H1 (cell line): ENCODE measurements at regions not wholly inside any gene's neighbourhood (a gene's known extent, or its start where the extent isn't known, plus 50 kb on each side); places are given as distances from the start of the nearest gene placed in this dataset.

Experiments
- CTCF ChIA-PET: fragments of 300-600 bp; sonication (Branson Sonifier 250); formaldehyde crosslinking; loops from one replicate; lab custom pipeline; 2021; ENCODE audit not compliant: partially characterized antibody; lab: Charles Lee
- POLR2A ChIA-PET: fragments of 300-600 bp; sonication (Branson Sonifier 250); formaldehyde crosslinking; loops from one replicate; lab custom pipeline; 2021; ENCODE audit warnings: inconsistent platforms; ENCODE audit not compliant: partially characterized antibody; lab: Charles Lee
- DNase-seq, 2 experiments: peaks; one replicate each; pipeline versions ENCODE4 v3.0.0 to v3.0.0-alpha.2; 2010 to 2022; ENCODE audit warnings: low spot score in 2 of 2, low read depth in 1 of 2, mixed read lengths in 1 of 2
- FAIRE-seq: peaks from 2 replicates; lab custom pipeline; 2011; peaks lifted over from hg19 to GRCh38; lab: Jason Lieb, UNC
- H2AFZ ChIP-seq: 2 replicates; pipeline ENCODE4 v1.8.1; 2012; ENCODE audit warnings: low read length, inconsistent platforms
- H2AK5ac ChIP-seq: 2 replicates; pipeline ENCODE4 v1.6.1; 2013; ENCODE audit warnings: low read depth, low read length
- H2BK120ac ChIP-seq: replicated peaks from 2 replicates; pipeline ENCODE3; 2013; ENCODE audit warnings: low read depth, low read length, inconsistent platforms
- H2BK12ac ChIP-seq: 2 replicates; pipeline ENCODE4 v1.6.1; 2013; ENCODE audit warnings: low read depth, low read length
- H2BK15ac ChIP-seq: 2 replicates; pipeline ENCODE4 v1.6.1; 2013; ENCODE audit warnings: low read length
- H2BK20ac ChIP-seq: 2 replicates; pipeline ENCODE4 v1.6.1; 2013; ENCODE audit warnings: low read length
- H2BK5ac ChIP-seq: 2 replicates; pipeline ENCODE4 v1.6.1; 2013; ENCODE audit warnings: low read depth, low read length
- H3K14ac ChIP-seq: 2 replicates; pipeline ENCODE4 v1.6.1; 2013; ENCODE audit warnings: inconsistent platforms; ENCODE audit not compliant: insufficient read length
- H3K18ac ChIP-seq: 2 replicates; pipeline ENCODE4 v1.6.1; 2013; ENCODE audit warnings: low read length; ENCODE audit errors: extremely low read depth
- H3K23ac ChIP-seq: 2 replicates; pipeline ENCODE4 v1.6.1; 2013; ENCODE audit warnings: inconsistent platforms; ENCODE audit not compliant: insufficient read length
- H3K23me2 ChIP-seq: 2 replicates; pipeline ENCODE4 v1.6.1; 2013; ENCODE audit warnings: low read depth, low read length
- H3K27ac ChIP-seq: 2 replicates; pipeline ENCODE4 v1.6.1; 2011; ENCODE audit warnings: low read depth, low read length, inconsistent platforms
- H3K27me3 ChIP-seq, 4 experiments: replicated peaks in 1 of 4; 1 replicate in 1 of 4; 2 replicates in 3 of 4; pipeline versions ENCODE4 v1.6.1 to v1.8.1; 2011 to 2013; ENCODE audit warnings: low read length in 3 of 4, mild to moderate bottlenecking in 3 of 4, inconsistent platforms in 2 of 4, mixed read lengths in 2 of 4, moderate library complexity in 1 of 4; ENCODE audit not compliant: control insufficient read depth in 3 of 4, insufficient read depth in 3 of 4; ENCODE audit errors: extremely low read depth in 1 of 4
- H3K36me3 ChIP-seq, 4 experiments: 2 replicates each; pipeline versions ENCODE4 v1.6.1 to v1.8.1; 2011 to 2013; ENCODE audit warnings: mild to moderate bottlenecking in 4 of 4, low read length in 3 of 4, moderate library complexity in 2 of 4, control low read depth in 1 of 4, inconsistent platforms in 1 of 4; ENCODE audit not compliant: insufficient read depth in 4 of 4, control insufficient read depth in 2 of 4
- H3K4ac ChIP-seq: replicated peaks from 2 replicates; pipeline ENCODE3; 2013; ENCODE audit warnings: low read length, low read depth, mixed read lengths, inconsistent platforms; ENCODE audit not compliant: insufficient read length
- H3K4me1 ChIP-seq, 4 experiments: replicated peaks in 1 of 4; 1 replicate in 1 of 4; 2 replicates in 3 of 4; pipeline versions ENCODE4 v1.6.1 to v1.8.1; 2011 to 2013; ENCODE audit warnings: low read length in 3 of 4, inconsistent platforms in 2 of 4, mixed read lengths in 1 of 4; ENCODE audit not compliant: insufficient read depth in 4 of 4, control insufficient read depth in 3 of 4
- H3K4me2 ChIP-seq, 2 experiments: 2 replicates each; pipeline versions ENCODE4 v1.6.1 to v1.8.1; 2011 to 2013; ENCODE audit warnings: low read depth in 2 of 2, low read length in 2 of 2, control low read depth in 1 of 2, inconsistent platforms in 1 of 2, mild to moderate bottlenecking in 1 of 2; ENCODE audit not compliant: insufficient read depth in 1 of 2
- H3K4me3 ChIP-seq, 4 experiments: fragments of 200-600, 300-600 bp in 1 of 4; sonication (generic), shearing (Covaris generic), sonication (Bioruptor Twin) in 1 of 4; 2 replicates each; pipeline versions ENCODE4 v1.5.1 to v1.8.1; 2011 to 2016; ENCODE audit warnings: low read length in 4 of 4, low read depth in 3 of 4, control low read depth in 2 of 4, inconsistent platforms in 2 of 4, mild to moderate bottlenecking in 2 of 4, mixed read lengths in 1 of 4, moderate library complexity in 1 of 4; ENCODE audit not compliant: insufficient read depth in 2 of 4; ENCODE audit errors: extremely low read depth in 1 of 4
- H3K56ac ChIP-seq: replicated peaks from 2 replicates; pipeline ENCODE3; 2013; ENCODE audit warnings: low read depth, mild to moderate bottlenecking, mixed read lengths, low read length, inconsistent platforms; ENCODE audit not compliant: insufficient read length
- H3K79me1 ChIP-seq: 2 replicates; pipeline ENCODE4 v1.6.1; 2013; ENCODE audit warnings: low read depth, low read length, control low read depth
- H3K79me2 ChIP-seq, 2 experiments: 2 replicates each; pipeline versions ENCODE4 v1.6.1 to v1.8.1; 2012 to 2013; ENCODE audit warnings: low read length in 2 of 2, mild to moderate bottlenecking in 2 of 2, inconsistent platforms in 1 of 2; ENCODE audit not compliant: insufficient read depth in 2 of 2, control insufficient read depth in 1 of 2
- H3K9ac ChIP-seq, 4 experiments: replicated peaks in 1 of 4; 1 replicate in 1 of 4; 2 replicates in 3 of 4; pipeline versions ENCODE4 v1.6.1 to v1.8.1; 2011 to 2013; ENCODE audit warnings: low read depth in 3 of 4, low read length in 3 of 4, control low read depth in 2 of 4, mild to moderate bottlenecking in 2 of 4, moderate library complexity in 2 of 4, inconsistent platforms in 1 of 4; ENCODE audit errors: extremely low read depth in 1 of 4
- H3K9me3 ChIP-seq, 2 experiments: 2 replicates each; pipeline versions ENCODE4 v1.6.1 to v1.8.1; 2012 to 2013; ENCODE audit warnings: mild to moderate bottlenecking in 2 of 2, moderate library complexity in 2 of 2, control low read depth in 1 of 2, inconsistent platforms in 1 of 2, low read depth in 1 of 2, low read length in 1 of 2, mixed read lengths in 1 of 2; ENCODE audit not compliant: insufficient read depth in 2 of 2
- H4K20me1 ChIP-seq, 2 experiments: replicated peaks in 1 of 2; 2 replicates each; pipeline versions ENCODE3 to v1.8.1; 2011 to 2013; ENCODE audit warnings: inconsistent platforms in 2 of 2, low read length in 2 of 2, mild to moderate bottlenecking in 1 of 2; ENCODE audit not compliant: insufficient read depth in 2 of 2, control insufficient read depth in 1 of 2
- H4K5ac ChIP-seq: 2 replicates; pipeline ENCODE4 v1.6.1; 2013; ENCODE audit warnings: low read length, low read depth, mixed read lengths, inconsistent platforms; ENCODE audit not compliant: insufficient read length
- H4K8ac ChIP-seq: 2 replicates; pipeline ENCODE4 v1.8.0; 2013; ENCODE audit warnings: mild to moderate bottlenecking, moderate library complexity, low read length, inconsistent platforms; ENCODE audit not compliant: insufficient read depth; ENCODE audit errors: extremely low read depth
- H4K91ac ChIP-seq: replicated peaks from 2 replicates; pipeline ENCODE3; 2013; ENCODE audit warnings: low read length, mixed read lengths, inconsistent platforms; ENCODE audit not compliant: insufficient read length
- ASH2L ChIP-seq: fragments of 200-600, 300-600 bp; sonication (generic); IDR thresholded peaks from one replicate; pipeline ENCODE4 v1.7.1; 2017; ENCODE audit warnings: low read length
- ATF3 ChIP-seq: IDR thresholded peaks from 2 replicates; pipeline ENCODE4 v1.6.1; 2011; ENCODE audit warnings: low read depth, mild to moderate bottlenecking, low read length; ENCODE audit not compliant: insufficient read depth
- EZH2 ChIP-seq: fragments of 200-600 bp; sonication (generic); IDR thresholded peaks from 2 replicates; pipeline ENCODE4 v1.7.1; 2012; ENCODE audit warnings: low read depth, mild to moderate bottlenecking, moderate library complexity, low read length, inconsistent platforms; ENCODE audit not compliant: severe bottlenecking
- FOSL1 ChIP-seq: IDR thresholded peaks from 2 replicates; pipeline ENCODE4 v1.6.1; 2011; ENCODE audit warnings: mild to moderate bottlenecking, low read depth, low read length, moderate library complexity; ENCODE audit not compliant: insufficient read depth
- HDAC2 ChIP-seq, 2 experiments: fragments of 300-600 bp in 1 of 2; sonication (generic) in 1 of 2; IDR thresholded peaks; 2 replicates each; pipeline ENCODE4 v1.6.1; 2011 to 2012; ENCODE audit warnings: low read depth in 2 of 2, low read length in 2 of 2, mild to moderate bottlenecking in 2 of 2, moderate library complexity in 2 of 2, borderline replicate concordance in 1 of 2, inconsistent platforms in 1 of 2
- NANOG ChIP-seq: IDR thresholded peaks from 2 replicates; pipeline ENCODE4 v1.6.1; 2011; ENCODE audit warnings: low read length, low read depth, mild to moderate bottlenecking, inconsistent platforms; ENCODE audit not compliant: insufficient read depth, poor library complexity, severe bottlenecking
- PHF8 ChIP-seq: fragments of 200-600 bp; sonication (generic); conservative IDR thresholded peaks from 2 replicates; pipeline ENCODE4 v1.7.1; 2012; ENCODE audit warnings: low read depth, mild to moderate bottlenecking, inconsistent platforms, low read length, moderate library complexity
- POLR2A ChIP-seq, 2 experiments: IDR thresholded peaks; 1 replicate in 1 of 2; 2 replicates in 1 of 2; pipeline ENCODE4 v1.6.1; 2011; ENCODE audit warnings: low read depth in 2 of 2, low read length in 2 of 2, mild to moderate bottlenecking in 2 of 2; ENCODE audit errors: control extremely low read depth in 1 of 2
- POU5F1 ChIP-seq: IDR thresholded peaks from 2 replicates; pipeline ENCODE4 v1.6.1; 2011; ENCODE audit warnings: low read depth, mild to moderate bottlenecking, low read length, moderate library complexity
- RNF2 ChIP-seq: fragments of 200-900, 300-1000 bp; sonication (generic); IDR thresholded peaks from 2 replicates; pipeline ENCODE4 v1.7.1; 2016; ENCODE audit warnings: borderline replicate concordance, low read depth, mild to moderate bottlenecking, antibody characterized with exemption, low read length; ENCODE audit not compliant: poor library complexity, severe bottlenecking; ENCODE audit errors: missing control alignments
- SP1 ChIP-seq: IDR thresholded peaks from 2 replicates; pipeline ENCODE4 v1.6.1; 2011; ENCODE audit warnings: low read depth, low read length
- TAF1 ChIP-seq: IDR thresholded peaks from 2 replicates; pipeline ENCODE4 v1.6.1; 2011; ENCODE audit warnings: mild to moderate bottlenecking, low read depth, low read length
- USF2 ChIP-seq: IDR thresholded peaks from 2 replicates; pipeline ENCODE4 v1.6.1; 2011; ENCODE audit warnings: low read length, improper control_type of control experiment
- WGBS, 2 experiments: shearing (Covaris generic) in 1 of 2; methylation state at CpG; one replicate each; pipeline versions ENCODE4 v1.1.6 to v1.1.7; 2013 to 2015; ENCODE audit warnings: low lambda C conversion rate in 2 of 2, mixed read lengths in 2 of 2, inconsistent platforms in 1 of 2, low coverage in 1 of 2, missing lambda C conversion rate in 1 of 2; ENCODE audit not compliant: insufficient replicate concordance in 2 of 2, insufficient coverage in 1 of 2, insufficient read length in 1 of 2; ENCODE audit errors: extremely low coverage in 1 of 2, missing lambda C conversion rate in 1 of 2; 5-methylcytosine and 5-hydroxymethylcytosine counted together

GRCh38 chr12:105832806-105833205, 305.9 kb downstream of the NUAK1 start:
- ChIA-PET POLR2A (no interaction called here), CTCF (interaction anchor here (1.1 to 1.3 kb wide), 2 partner anchors 127 to 328 kb away, joined by 3 read pairs; no protein-coding TSS in a partner anchor)
- Histone ChIP-seq H3K9me3 (no peaks in the 10 kb centered on the region), H3K23ac (no peak overlapping the region), H4K5ac (no peak overlapping the region), H3K4ac (no peak overlapping the region), H2BK12ac (no peak overlapping the region), H3K23me2 (no peaks in the 10 kb centered on the region), H2AK5ac (no peak overlapping the region), H2BK15ac (no peak overlapping the region), H2BK120ac (no peak overlapping the region), H3K4me2 (no peak overlapping the region), H3K27me3 (no peaks in the 10 kb centered on the region), H3K36me3 (no peaks in the 10 kb centered on the region), H2AFZ (no peak overlapping the region), H4K91ac (no peak overlapping the region), H3K9ac (no peak overlapping the region), H4K20me1 (no peaks in the 10 kb centered on the region), H3K79me2 (no peaks in the 10 kb centered on the region), H3K27ac (no peak overlapping the region), H3K79me1 (no peaks in the 10 kb centered on the region), H3K18ac (no peak overlapping the region), H3K4me3 (no peak overlapping the region), H2BK5ac (no peak overlapping the region), H2BK20ac (no peak overlapping the region), H4K8ac (no peak overlapping the region), H3K4me1 (no peaks in the 10 kb centered on the region), H3K56ac (no peak overlapping the region), H3K14ac (no peak overlapping the region)
- WGBS, 2 experiments = 94% methylated on average over 4 of the region's 4 CpGs; no CpG with 5 or more reads in 1 of the 2 experiments
- no peak for FAIRE-seq
- no peak for DNase-seq
- TF ChIP-seq POLR2A (IDR thresholded peaks at IDR 0.05; ENCODE audit: control extremely low read depth in 1 of 2, low read depth in 2 of 2, low read length in 2 of 2) (no peak), HDAC2 (IDR thresholded peaks at IDR 0.05; ENCODE audit: borderline replicate concordance in 1 of 2, low read depth in 2 of 2, low read length in 2 of 2) (no peak), ATF3 (no peak), ASH2L (no peak), EZH2 (no peak), RNF2 (no peak), POU5F1 (no peak), TAF1 (no peak), USF2 (no peak), SP1 (no peak), FOSL1 (no peak), NANOG (no peak), PHF8 (no peak)
